Neural cell (in vitro differentiated cells): ENCODE measurements at regions not wholly inside any gene's neighbourhood (a gene's known extent, or its start where the extent isn't known, plus 50 kb on each side); places are given as distances from the start of the nearest gene placed in this dataset.

ENCODE experiments used
- H2AFZ ChIP-seq: fragments of 200-600, 300-800 bp; sonication (generic), shearing (Covaris generic); 2 replicates; pipeline ENCODE4 v1.6.0; 2014; ENCODE audit warnings: low read depth, mild to moderate bottlenecking, antibody characterized with exemption, low read length, moderate library complexity
- H3F3A ChIP-seq: fragments of 200-600 bp; shearing (Covaris generic); 2 replicates; pipeline ENCODE4 v1.6.1; 2016; ENCODE audit warnings: mild to moderate bottlenecking, moderate library complexity, mixed read lengths, antibody characterized with exemption, low read length; ENCODE audit not compliant: insufficient read depth, poor library complexity, severe bottlenecking
- H3K27ac ChIP-seq: fragments of 200-600, 300-800 bp; sonication (generic), shearing (Covaris generic); 2 replicates; pipeline ENCODE4 v1.5.1; 2014; ENCODE audit warnings: mild to moderate bottlenecking, low read length, moderate library complexity
- H3K27me3 ChIP-seq: fragments of 300-800, 200-600 bp; sonication (generic), shearing (Covaris generic); 2 replicates; pipeline ENCODE4 v1.6.0; 2014; ENCODE audit warnings: mild to moderate bottlenecking, low read depth, low read length, moderate library complexity; ENCODE audit not compliant: insufficient read depth
- H3K36me3 ChIP-seq: fragments of 300-800, 200-600 bp; sonication (generic), shearing (Covaris generic); 2 replicates; pipeline ENCODE4 v1.5.1; 2014; ENCODE audit warnings: mild to moderate bottlenecking, antibody characterized with exemption, low read length, moderate library complexity; ENCODE audit not compliant: insufficient read depth
- H3K4me2 ChIP-seq: fragments of 300-800, 200-600 bp; sonication (generic), shearing (Covaris generic); 2 replicates; pipeline ENCODE4 v1.6.0; 2014; ENCODE audit warnings: mild to moderate bottlenecking, low read length
- H3K4me3 ChIP-seq: fragments of 300-800, 200-600 bp; sonication (generic), shearing (Covaris generic); 2 replicates; pipeline ENCODE4 v1.5.1; 2014; ENCODE audit warnings: mild to moderate bottlenecking, low read length, moderate library complexity
- H3K79me2 ChIP-seq: fragments of 200-600 bp; shearing (Covaris generic); replicated peaks from 2 replicates; pipeline ENCODE4 v1.6.0; 2014; ENCODE audit warnings: mild to moderate bottlenecking, low read length, moderate library complexity; ENCODE audit not compliant: insufficient read depth
- H3K9ac ChIP-seq: fragments of 300-800, 200-600 bp; sonication (generic), shearing (Covaris generic); 2 replicates; pipeline ENCODE4 v1.6.1; 2016; ENCODE audit warnings: mild to moderate bottlenecking, low read length, mixed read lengths
- H3K9me2 ChIP-seq: fragments of 200-600 bp; shearing (Covaris generic); 2 replicates; pipeline ENCODE4 v1.6.1; 2016; ENCODE audit warnings: mild to moderate bottlenecking, low read length, mixed read lengths; ENCODE audit not compliant: insufficient read depth
- H3K9me3 ChIP-seq: fragments of 200-600, 300-800 bp; sonication (generic), shearing (Covaris generic); 2 replicates; pipeline ENCODE4 v1.6.1; 2016; ENCODE audit warnings: mild to moderate bottlenecking, mixed run types, low read length, moderate library complexity, mixed read lengths
- H4K20me1 ChIP-seq: fragments of 200-600 bp; shearing (Covaris generic); 2 replicates; pipeline ENCODE4 v1.6.1; 2016; ENCODE audit warnings: mild to moderate bottlenecking, mixed run types; ENCODE audit not compliant: insufficient read depth
- EP300 ChIP-seq: fragments of 450-650 bp; conservative IDR thresholded peaks from 2 replicates; pipeline ENCODE4 v1.6.1; 2014; ENCODE audit warnings: antibody characterized with exemption, mild to moderate bottlenecking, moderate library complexity; ENCODE audit not compliant: poor library complexity, severe bottlenecking
- EZH2 ChIP-seq: fragments of 200-600, 300-800 bp; shearing (Covaris generic), sonication (generic); IDR thresholded peaks from 2 replicates; pipeline ENCODE4 v1.6.1; 2014; ENCODE audit warnings: antibody characterized with exemption, low read length, borderline replicate concordance, mild to moderate bottlenecking; ENCODE audit not compliant: insufficient read depth, poor library complexity, severe bottlenecking
- MXI1 ChIP-seq: fragments of 450-650 bp; conservative IDR thresholded peaks from 2 replicates; pipeline ENCODE4 v1.6.1; 2014; ENCODE audit warnings: antibody characterized with exemption, mild to moderate bottlenecking; ENCODE audit not compliant: poor library complexity, severe bottlenecking
- POLR2AphosphoS5 ChIP-seq: IDR thresholded peaks from 2 replicates; pipeline ENCODE4 v1.6.1; 2012
- RAD21 ChIP-seq: fragments of 450-650 bp; conservative IDR thresholded peaks from 2 replicates; pipeline ENCODE4 v1.6.1; 2014; ENCODE audit warnings: antibody characterized with exemption, mild to moderate bottlenecking, moderate library complexity
- SMC3 ChIP-seq: fragments of 450-650 bp; conservative IDR thresholded peaks from 2 replicates; pipeline ENCODE4 v1.6.1; 2014; ENCODE audit warnings: antibody characterized with exemption, mild to moderate bottlenecking, moderate library complexity; ENCODE audit not compliant: poor library complexity
- TAF1 ChIP-seq: IDR thresholded peaks from 2 replicates; pipeline ENCODE4 v1.6.1; 2012; ENCODE audit warnings: low read depth
- TF ChIP-seq, protein P1 (sequence below): fragments of 450-650 bp; IDR thresholded peaks from 2 replicates; pipeline ENCODE4 v1.5.1; 2014; ENCODE audit warnings: antibody characterized with exemption, mild to moderate bottlenecking, moderate library complexity; ENCODE audit not compliant: poor library complexity, severe bottlenecking
- TF ChIP-seq, protein P2 (sequence below): IDR thresholded peaks from 2 replicates; pipeline ENCODE4 v1.6.1; 2012; ENCODE audit warnings: borderline replicate concordance

GRCh38 chr10:57506414-57507094 is 761.1 kb downstream of the IPMK start:
- Histone ChIP-seq H3K9me3 (no peaks in the 10 kb centered on the region), H3K36me3 (no peaks in the 10 kb centered on the region), H3K4me2 (no peak overlapping the region), H3F3A (no peaks in the 10 kb centered on the region), H3K27me3 (no peaks in the 10 kb centered on the region), H2AFZ (no peak overlapping the region), H3K9me2 (peaks cover 4% of the 10 kb centered on the region), H3K9ac (no peak overlapping the region), H3K27ac (no peak overlapping the region), H3K79me2 (no peaks in the 10 kb centered on the region), H3K4me3 (no peak overlapping the region), H4K20me1 (no peaks in the 10 kb centered on the region)
- TF ChIP-seq POLR2AphosphoS5, result no peak
- no peak for TF ChIP-seq SMC3
- TF ChIP-seq EP300, result no peak
- TF ChIP-seq, protein P1, sequence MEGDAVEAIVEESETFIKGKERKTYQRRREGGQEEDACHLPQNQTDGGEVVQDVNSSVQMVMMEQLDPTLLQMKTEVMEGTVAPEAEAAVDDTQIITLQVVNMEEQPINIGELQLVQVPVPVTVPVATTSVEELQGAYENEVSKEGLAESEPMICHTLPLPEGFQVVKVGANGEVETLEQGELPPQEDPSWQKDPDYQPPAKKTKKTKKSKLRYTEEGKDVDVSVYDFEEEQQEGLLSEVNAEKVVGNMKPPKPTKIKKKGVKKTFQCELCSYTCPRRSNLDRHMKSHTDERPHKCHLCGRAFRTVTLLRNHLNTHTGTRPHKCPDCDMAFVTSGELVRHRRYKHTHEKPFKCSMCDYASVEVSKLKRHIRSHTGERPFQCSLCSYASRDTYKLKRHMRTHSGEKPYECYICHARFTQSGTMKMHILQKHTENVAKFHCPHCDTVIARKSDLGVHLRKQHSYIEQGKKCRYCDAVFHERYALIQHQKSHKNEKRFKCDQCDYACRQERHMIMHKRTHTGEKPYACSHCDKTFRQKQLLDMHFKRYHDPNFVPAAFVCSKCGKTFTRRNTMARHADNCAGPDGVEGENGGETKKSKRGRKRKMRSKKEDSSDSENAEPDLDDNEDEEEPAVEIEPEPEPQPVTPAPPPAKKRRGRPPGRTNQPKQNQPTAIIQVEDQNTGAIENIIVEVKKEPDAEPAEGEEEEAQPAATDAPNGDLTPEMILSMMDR, result no peak
- TF ChIP-seq, protein P2, sequence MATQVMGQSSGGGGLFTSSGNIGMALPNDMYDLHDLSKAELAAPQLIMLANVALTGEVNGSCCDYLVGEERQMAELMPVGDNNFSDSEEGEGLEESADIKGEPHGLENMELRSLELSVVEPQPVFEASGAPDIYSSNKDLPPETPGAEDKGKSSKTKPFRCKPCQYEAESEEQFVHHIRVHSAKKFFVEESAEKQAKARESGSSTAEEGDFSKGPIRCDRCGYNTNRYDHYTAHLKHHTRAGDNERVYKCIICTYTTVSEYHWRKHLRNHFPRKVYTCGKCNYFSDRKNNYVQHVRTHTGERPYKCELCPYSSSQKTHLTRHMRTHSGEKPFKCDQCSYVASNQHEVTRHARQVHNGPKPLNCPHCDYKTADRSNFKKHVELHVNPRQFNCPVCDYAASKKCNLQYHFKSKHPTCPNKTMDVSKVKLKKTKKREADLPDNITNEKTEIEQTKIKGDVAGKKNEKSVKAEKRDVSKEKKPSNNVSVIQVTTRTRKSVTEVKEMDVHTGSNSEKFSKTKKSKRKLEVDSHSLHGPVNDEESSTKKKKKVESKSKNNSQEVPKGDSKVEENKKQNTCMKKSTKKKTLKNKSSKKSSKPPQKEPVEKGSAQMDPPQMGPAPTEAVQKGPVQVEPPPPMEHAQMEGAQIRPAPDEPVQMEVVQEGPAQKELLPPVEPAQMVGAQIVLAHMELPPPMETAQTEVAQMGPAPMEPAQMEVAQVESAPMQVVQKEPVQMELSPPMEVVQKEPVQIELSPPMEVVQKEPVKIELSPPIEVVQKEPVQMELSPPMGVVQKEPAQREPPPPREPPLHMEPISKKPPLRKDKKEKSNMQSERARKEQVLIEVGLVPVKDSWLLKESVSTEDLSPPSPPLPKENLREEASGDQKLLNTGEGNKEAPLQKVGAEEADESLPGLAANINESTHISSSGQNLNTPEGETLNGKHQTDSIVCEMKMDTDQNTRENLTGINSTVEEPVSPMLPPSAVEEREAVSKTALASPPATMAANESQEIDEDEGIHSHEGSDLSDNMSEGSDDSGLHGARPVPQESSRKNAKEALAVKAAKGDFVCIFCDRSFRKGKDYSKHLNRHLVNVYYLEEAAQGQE, result no peak
- TF ChIP-seq MXI1, result no peak
- TF ChIP-seq TAF1, result no peak
- no peak for TF ChIP-seq RAD21
- TF ChIP-seq EZH2, result no peak

- Histone ChIP-seq H4K20me1 (no peaks in the 10 kb centered on the region), H3K9me3 (no peaks in the 10 kb centered on the region), H3K79me2 (no peaks in the 10 kb centered on the region), H3K9ac (no peak overlapping the region), H3K4me2 (no peak overlapping the region), H2AFZ (no peak overlapping the region), H3F3A (no peaks in the 10 kb centered on the region), H3K9me2 (no peaks in the 10 kb centered on the region), H3K27me3 (no peaks in the 10 kb centered on the region), H3K36me3 (no peaks in the 10 kb centered on the region), H3K4me3 (no peak overlapping the region), H3K27ac (no peak overlapping the region)
- TF ChIP-seq, protein P1, result no peak
- no peak for TF ChIP-seq POLR2AphosphoS5
- TF ChIP-seq SMC3, result no peak
- no peak for TF ChIP-seq MXI1
- TF ChIP-seq, protein P2, result no peak
- no peak for TF ChIP-seq EP300
- TF ChIP-seq EZH2, result no peak
- TF ChIP-seq TAF1, result no peak
- no peak for TF ChIP-seq RAD21
These were observed 773.2 kb downstream of the IPMK start for GRCh38 chr10:57494486-57494885.
